ENCODE measurements at regions not wholly inside any gene's neighbourhood (a gene's known extent, or its start where the extent isn't known, plus 50 kb on each side); places are given as distances from the start of the nearest gene placed in this dataset.

- 0 out of 2 replicates have a peak, but pooled peaks have one; percentile 15 for TF ChIP-seq CTCF (conservative IDR thresholded peaks at IDR 0.05; ENCODE audit: low read length)
- TF ChIP-seq EZH2phosphoT487 (IDR thresholded peaks at IDR 0.05; ENCODE audit: borderline replicate concordance) = no peak
Observed at GRCh38 chr7:84614821-84615501, 420.4 kb upstream of the SEMA3A start.

All from Loucy (cell line).